Esophagus muscularis mucosa (tissue), 4 donors: ENCODE measurements at regions not wholly inside any gene's neighbourhood (a gene's known extent, or its start where the extent isn't known, plus 50 kb on each side); places are given as distances from the start of the nearest gene placed in this dataset.

Experiments
- DNase-seq: peaks from one replicate; pipeline ENCODE4 v3.0.0-alpha.2; 2017; ENCODE audit errors: extremely low spot score
- H3K27ac ChIP-seq, 4 donors: fragments of 200-600 bp; sonication (generic); replicated peaks in 1 of 4; 1 replicate in 3 of 4; 2 replicates in 1 of 4; pipeline ENCODE4 v1.5.1; 2016 to 2019; ENCODE audit warnings: mild to moderate bottlenecking in 1 of 4
- H3K27me3 ChIP-seq, 4 donors: fragments of 200-600 bp; sonication (generic); one replicate each; pipeline versions ENCODE4 v1.5.1 to v1.6.0; 2016 to 2019
- H3K36me3 ChIP-seq, 4 donors: fragments of 200-600 bp; sonication (generic); one replicate each; pipeline ENCODE4 v1.5.1; 2016 to 2019
- H3K4me1 ChIP-seq, 4 donors: fragments of 200-600 bp; sonication (generic); one replicate each; pipeline ENCODE4 v1.5.1; 2016 to 2019
- H3K4me3 ChIP-seq, 4 donors: fragments of 200-600 bp; sonication (generic); 1 replicate in 2 of 4; 2 replicates in 2 of 4; pipeline ENCODE4 v1.5.1; 2016 to 2019; ENCODE audit warnings: mild to moderate bottlenecking in 4 of 4, moderate library complexity in 1 of 4
- H3K9me3 ChIP-seq, 4 donors: fragments of 200-600 bp; sonication (generic); 1 replicate in 3 of 4; 2 replicates in 1 of 4; pipeline ENCODE4 v1.5.1; 2016 to 2019
- CTCF ChIP-seq, 3 experiments: fragments of 200-600 bp in 2 of 3; fragments of 450-650 bp in 1 of 3; sonication (generic) in 2 of 3; IDR thresholded peaks; one replicate each; pipeline ENCODE4 v1.5.1; 2017 to 2019; ENCODE audit warnings: antibody characterized with exemption in 3 of 3, mild to moderate bottlenecking in 2 of 3, moderate library complexity in 1 of 3
- EP300 ChIP-seq: sonication (generic); formaldehyde crosslinking; IDR thresholded peaks from one replicate; pipeline ENCODE4 v1.6.1; 2017; ENCODE audit warnings: antibody characterized with exemption
- POLR2A ChIP-seq: fragments of 450-650 bp; IDR thresholded peaks from one replicate; pipeline ENCODE4 v1.6.1; 2017; ENCODE audit warnings: antibody characterized with exemption, moderate library complexity, mild to moderate bottlenecking, low read depth
- POLR2AphosphoS5 ChIP-seq, 2 donors: sonication (generic); formaldehyde crosslinking; IDR thresholded peaks; one replicate each; pipeline ENCODE4 v1.6.1; 2017; ENCODE audit warnings: antibody characterized with exemption in 2 of 2
- WGBS: methylation state at CpG from one replicate; pipeline ENCODE4 v1.1.5; 2018; 5-methylcytosine and 5-hydroxymethylcytosine counted together
- intact Hi-C: fragments of 100-400 bp; cut with DNase I; formaldehyde crosslinking; loops from one replicate; pipeline ENCODE4 v1.15.1; 2023
- small RNA-seq, 3 donors: library from RNA; depleted of rRNA; stranded (forward); fragments of <200 nt; gene quantifications; one replicate each; pipeline ENCODE3, GENCODE V24; 2016

- Histone ChIP-seq H3K9me3 (peaks cover 0 to 6% (median 1%) of the 10 kb centered on the region in 4 donors), H3K27ac (no peak overlapping the region), H3K36me3 (no peaks in the 10 kb centered on the region), H3K4me3 (no peak overlapping the region), H3K27me3 (no peaks in the 10 kb centered on the region), H3K4me1 (no peaks in the 10 kb centered on the region)
- TF ChIP-seq EP300 (no peak), POLR2AphosphoS5 (IDR thresholded peaks at IDR 0.05) (no peak), POLR2A (no peak), CTCF (IDR thresholded peaks at IDR 0.05) (no peak)
- 85% methylated on average over 2 of the region's 4 CpGs for WGBS
- intact Hi-C loops: no loop called here
- DNase-seq: no peak
These were observed 476.4 kb downstream of the SOX5 start for GRCh38 chr12:23473071-23473470.

- Histone ChIP-seq H3K27me3 (no peaks in the 10 kb centered on the region), H3K27ac (no peak overlapping the region), H3K4me3 (no peak overlapping the region), H3K9me3 (peaks cover 0 to 10% (median 1%) of the 10 kb centered on the region in 4 donors), H3K36me3 (no peaks in the 10 kb centered on the region), H3K4me1 (no peaks in the 10 kb centered on the region)
- WGBS: 91% methylated on average over 3 of the region's 5 CpGs
- DNase-seq: no peak
- intact Hi-C loops: no loop called here
- no peak for TF ChIP-seq POLR2AphosphoS5 (IDR thresholded peaks at IDR 0.05)
- no peak for TF ChIP-seq POLR2A
- TF ChIP-seq CTCF (IDR thresholded peaks at IDR 0.05): no peak
- TF ChIP-seq EP300: no peak
These were observed 475.0 kb downstream of the SOX5 start for GRCh38 chr12:23474438-23474976.

Small RNAs in the stretch of these regions (small RNA-seq; reads per million reads assigned to genes)
- gene AC087258.2: 0 reads per million in 3 donors
